Stimulated activated CD4-positive, alpha-beta T cell treated with anti-CD3 and anti-CD28 coated beads, Interleukin-12 subunit alpha, Interleukin-12 subunit beta, amount 100 ng/mL, for 48 hours (primary cell): ENCODE measurements at regions not wholly inside any gene's neighbourhood (a gene's known extent, or its start where the extent isn't known, plus 50 kb on each side); places are given as distances from the start of the nearest gene placed in this dataset.

Source experiments
- DNase-seq, 3 donors: peaks; one replicate each; pipeline ENCODE4 v3.0.0-alpha.2; 2020; ENCODE audit warnings: low read depth in 2 of 3, low spot score in 1 of 3

DNA sequence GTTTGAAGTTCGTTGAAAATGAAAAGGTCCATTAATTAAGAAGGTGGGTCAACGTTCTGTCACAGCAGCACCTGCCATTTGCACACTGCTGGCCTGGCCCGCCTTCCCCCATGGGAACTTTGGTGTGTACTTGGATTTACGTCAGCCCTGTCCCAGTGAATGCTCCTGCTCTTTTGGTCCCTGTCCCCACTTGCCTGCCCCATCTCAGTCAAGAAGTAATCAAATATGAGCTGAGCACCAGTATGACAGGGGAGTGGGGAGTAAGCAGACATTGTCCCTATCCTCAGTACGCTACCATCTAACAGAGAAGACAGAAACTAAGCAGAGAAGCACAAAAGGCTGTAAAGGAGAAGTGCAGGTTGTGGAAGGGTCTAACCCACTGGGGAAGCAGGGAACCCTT, 65.1 kb downstream of the SLC4A3 start:
- DNase-seq = no peak

DNA sequence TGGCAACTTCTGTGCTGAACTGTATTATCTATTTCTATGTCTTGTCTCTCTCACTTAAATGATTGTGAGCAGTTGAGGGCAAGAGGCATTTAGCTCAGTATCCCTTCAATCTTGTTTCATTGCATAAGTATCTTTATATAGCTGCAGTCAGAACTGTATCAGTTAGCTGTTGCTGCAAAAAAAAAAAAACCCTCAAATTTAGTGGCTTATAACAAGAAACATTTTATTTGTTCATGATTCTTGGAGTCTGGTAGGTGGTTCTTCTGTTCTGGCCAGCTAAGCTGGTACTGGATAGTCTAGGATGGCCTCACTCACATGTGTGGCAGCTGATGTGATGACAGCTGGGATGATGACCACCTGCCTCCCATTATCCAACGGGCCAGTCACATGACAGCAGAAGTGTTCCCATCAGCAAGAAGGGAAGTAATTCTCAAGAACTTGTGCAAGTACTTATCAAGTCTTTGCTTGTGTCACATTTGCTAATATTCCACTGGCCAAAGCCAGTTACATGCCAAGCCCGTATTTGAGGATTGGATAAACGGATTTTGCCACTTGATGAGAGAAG, 67.8 kb downstream of the SLC4A3 start:
- DNase-seq = no peak

DNA sequence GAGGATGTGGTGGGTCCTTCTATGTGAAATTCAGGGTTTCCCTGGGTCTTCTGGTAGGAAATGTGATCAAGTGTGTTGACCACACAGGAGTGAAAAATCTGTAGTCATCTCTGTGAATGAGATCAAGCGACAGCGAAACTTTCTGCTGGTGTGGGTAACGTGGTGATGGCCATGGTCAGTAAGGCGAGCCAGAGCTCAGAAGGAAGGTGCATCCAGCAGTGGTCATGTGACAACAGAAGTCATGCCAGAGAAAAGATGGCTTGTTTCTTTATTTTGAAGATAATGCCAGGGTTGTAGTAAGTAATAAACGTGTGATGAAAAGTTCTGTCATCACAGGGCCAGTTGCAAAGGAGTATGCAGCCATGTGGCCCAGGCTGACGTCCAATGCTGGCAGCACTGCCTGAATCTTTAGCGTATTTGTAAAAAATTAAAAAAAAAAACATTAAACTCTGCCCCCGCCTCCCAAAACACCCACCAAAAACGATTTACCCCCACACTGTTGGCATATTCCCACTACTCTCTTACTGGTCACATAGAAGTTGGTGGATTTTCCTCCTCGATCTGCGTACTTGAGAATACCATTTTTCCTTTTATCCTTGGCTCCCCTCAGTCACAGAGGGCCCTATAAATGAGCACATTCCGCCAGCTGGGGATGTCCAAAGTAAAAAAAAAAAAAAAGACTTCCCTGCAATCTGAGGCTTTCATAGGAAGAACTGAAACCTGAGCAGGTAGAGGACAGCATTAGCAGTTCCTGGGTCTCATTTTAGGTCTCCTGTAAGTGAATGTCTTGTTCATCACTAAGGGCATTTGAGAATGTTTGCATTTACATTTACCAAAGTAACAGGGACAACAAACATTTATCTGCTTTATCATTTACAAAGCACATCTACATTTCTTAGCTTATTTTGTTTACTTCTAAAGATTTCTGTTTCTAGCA, 70.6 kb downstream of the SLC4A3 start:
- DNase-seq = no peak

DNA sequence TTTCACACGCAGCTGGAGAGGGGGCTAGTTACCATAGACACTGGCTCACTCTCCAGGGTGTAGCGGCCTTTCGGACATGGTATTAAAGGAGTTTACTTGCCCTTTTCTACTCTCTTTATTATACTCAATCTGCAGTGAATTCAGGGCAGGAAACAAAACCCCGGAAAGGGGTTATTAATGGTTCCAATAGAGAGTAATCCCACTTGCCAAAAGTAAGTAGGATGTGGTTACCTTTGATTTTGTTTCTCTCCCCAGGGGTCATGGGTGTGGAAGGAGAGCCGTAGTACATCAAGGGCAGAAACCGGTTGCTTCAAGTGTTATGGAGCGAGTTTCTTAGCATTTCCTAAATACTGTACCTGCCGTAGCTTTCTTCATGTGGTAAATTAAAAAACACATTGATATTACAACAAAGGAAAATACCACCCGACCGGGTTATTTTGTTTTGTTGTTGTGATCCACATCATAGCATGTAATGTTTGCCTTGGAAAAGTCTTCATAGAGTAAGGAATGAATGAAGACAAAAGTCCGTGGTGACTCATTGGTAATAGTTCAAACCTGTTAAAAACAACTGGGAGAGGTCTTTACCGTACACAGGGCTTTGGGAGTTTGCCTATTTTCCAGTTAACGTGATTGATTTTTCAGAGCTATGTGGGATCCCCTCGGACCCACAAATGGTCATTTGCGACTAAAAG, 71.5 kb downstream of the SLC4A3 start:
- no peak for DNase-seq

DNA sequence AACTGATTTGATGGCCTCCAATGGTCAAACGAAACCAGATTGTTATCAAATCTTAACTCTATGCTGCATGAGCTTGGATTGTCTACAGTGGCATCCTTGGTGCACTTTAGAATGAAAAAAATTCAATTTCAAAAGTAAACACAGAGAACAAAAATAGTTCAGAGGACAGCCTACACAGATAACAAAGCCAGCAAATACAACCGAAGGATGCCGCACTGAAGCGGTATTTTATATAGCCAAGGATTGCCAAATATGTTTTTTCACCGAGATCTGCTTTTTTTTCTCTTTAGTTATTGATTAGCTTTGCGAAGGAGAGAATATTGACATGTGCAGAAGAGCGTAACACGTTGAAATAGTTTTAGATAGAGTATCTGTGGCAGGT, 72.0 kb downstream of the SLC4A3 start:
- no peak for DNase-seq

DNA sequence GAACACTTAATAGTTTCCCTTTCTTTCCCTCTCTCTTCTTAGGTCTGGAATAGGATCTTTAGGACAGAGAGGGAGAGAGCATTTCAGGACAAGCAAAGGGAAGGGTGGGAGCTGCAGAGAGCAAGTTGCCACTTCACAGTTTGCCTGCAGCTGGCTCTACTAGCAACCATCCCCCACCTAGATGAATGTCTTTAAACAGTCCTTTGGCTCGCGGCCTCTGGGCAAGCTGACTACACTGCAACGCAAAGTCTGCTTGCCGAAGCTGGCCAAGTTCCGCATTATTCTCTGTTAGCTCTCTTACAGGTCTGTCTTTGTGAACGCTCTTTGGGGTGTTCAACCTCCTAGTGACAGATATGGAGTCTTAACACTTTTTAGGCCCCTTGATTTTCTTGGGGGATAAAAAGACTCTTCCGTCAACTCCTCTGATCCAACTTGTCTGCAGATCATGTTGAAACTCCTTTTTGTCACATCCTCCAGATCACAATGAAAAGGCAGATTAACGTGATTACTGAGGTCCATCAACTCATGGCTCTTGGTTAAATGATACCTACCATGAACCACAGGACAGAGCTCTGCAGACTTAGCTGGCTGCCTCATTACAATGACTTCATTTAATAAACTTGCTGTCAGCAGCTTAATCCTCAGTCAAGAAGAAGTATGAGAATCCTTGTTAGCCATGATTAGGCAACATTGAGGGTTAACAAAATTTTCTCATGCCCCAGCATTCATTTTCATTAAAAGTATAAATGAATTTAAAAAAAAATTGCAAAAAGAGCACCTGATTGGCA, 74.6 kb downstream of the SLC4A3 start:
- no peak for DNase-seq

DNA sequence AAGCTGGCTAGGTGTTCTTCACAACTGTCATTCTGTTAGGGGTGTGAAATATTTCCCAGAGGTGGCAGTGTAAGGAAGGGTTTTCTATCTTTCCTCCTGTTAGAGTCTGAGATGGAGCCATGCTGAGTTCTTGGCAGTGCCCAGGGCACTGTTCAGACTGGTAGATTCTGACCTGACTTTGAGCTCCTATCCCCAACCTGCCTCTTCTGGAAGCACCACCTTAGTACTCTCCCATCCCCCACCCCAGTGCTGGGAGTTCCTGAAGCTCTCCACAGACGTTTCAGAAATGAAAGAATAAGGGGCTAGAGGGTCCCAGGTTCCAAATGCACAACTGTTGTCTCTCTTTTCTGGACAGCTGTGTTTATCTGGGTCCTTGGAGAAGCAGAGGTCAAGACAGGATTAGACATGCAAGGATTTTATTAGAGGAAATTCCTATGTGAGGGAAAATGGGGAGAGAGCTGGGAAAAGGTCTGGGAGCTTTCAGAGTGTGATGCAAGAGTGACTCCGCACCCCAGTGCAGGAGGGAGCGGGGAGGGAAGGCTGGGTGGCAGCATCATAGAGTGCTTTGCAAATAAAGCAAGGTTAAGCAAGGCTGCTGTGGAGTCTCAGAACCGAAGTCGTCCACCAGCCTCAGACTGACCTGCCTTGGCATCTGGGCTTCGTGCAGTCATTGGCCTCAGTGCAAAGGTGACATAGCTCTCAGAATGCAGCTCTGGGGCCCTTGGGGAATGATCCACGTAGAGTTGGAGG, 75.5 kb downstream of the SLC4A3 start:
- DNase-seq = no peak

DNA sequence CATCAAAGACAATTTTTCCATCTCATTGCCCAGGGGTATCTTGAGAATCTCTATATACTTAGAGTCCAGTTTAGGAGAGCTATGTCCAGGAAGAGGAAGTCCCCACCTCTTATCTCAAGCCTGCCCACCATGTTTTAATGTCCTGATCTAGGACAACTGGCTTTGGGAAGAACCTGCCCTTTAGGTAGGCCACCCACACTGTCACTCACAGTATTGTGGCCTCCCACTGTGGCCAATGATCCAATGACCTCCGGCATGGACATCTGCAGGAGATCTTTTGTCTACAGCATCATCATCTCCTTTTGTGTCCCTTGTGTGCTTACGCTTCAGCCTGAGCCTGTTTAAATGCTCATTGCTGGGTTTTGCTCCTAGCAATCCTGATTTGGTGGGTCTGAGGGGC, 77.4 kb downstream of the SLC4A3 start:
- DNase-seq = no peak

DNA sequence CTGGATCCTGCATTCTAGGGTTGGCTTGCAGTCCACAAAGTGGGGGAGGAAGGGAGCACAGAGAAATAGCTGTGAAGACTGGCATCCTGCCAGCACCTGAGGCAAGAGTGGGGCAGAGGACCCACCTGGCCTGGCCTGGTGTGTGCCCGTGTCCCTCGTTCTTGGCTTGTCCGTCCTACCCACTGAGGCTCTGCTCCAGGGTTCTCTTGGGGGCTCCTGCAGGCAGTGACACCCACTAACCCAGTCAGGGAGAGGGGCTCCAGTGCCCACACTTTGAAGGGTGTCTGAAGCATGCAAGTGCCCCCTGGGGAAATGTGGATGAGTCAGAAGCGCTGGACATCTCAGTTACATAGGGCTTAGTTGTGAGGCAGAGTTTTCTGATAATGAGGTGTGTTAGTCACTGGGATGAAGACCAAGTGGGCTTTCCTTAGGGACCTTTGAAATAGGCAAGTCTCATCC, 79.4 kb downstream of the SLC4A3 start:
- DNase-seq = no peak

DNA sequence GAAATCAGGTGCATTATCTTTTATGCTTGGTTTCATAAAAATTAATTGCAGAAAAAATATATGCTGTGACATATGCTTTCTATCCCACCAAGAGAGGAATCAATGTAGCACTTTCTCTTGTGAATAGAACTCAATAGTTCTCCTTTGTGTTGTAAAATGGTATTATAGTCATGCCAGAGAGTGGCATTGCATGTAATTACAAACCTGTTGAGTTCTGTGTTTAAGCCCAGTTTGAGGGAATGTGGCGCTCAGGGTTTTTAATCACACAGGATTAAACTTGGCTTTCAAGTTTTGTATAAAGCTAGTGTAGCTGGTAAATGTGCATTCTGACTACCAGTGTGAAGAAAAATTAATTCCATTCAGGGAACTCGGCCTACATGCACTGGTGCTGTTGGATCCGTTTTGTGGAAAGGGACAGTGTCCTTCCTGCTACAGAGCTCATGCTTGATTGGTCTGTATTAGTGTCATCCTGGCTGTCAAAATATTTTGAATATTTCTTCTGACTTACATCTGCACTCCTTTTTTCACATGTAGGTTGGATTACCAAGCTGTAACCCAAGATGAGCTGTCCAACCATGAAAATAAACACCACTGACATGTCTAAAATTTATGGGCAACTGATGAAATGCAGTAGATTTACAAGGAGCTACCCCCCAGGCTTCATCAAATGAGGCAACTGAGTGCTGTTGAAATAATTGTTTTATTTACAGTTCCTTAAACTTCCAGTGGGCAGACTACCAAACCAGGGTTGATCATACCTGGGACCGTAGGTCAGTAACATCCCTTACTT, 80.3 kb downstream of the SLC4A3 start:
- no peak for DNase-seq

DNA sequence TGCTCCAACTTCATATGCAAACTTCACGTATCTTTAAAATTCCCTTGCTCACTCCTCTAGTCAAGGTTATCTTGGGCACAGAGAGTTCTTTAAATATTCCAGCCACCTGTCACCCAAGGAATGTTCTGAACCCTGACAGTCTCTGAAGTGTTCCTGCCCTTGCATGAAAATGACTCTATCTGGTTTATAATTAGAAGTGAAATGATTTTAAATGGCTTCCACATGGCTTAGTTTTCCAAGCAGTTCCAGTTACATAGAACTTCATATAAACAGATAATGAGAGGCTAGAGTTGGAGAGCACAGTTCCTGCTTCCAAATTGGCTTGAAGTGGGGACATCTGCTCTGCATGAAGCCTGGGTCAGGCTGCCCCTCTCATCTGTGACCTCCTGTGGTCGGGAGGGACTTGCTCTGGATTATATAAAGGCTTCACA, 81.9 kb downstream of the SLC4A3 start:
- no peak for DNase-seq

DNA sequence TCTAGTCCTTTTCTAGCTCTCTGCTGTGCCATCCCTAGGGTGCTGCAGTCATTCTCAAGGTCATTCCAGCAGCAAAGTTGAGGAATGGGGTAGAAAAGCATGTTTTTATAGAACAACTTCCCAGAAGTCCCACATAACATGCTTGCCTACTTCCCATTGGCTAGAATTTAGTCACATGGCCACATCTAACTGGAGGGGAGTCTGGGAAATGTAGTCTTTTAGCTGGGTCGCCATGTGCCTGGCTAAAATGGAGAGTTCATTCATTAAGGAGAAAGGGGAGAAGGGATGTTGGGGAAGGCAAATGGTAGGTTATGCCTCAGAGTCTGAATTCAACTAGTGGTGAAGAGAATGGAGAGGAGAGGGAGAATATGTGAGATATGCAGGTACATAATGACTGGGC, 85.7 kb downstream of the SLC4A3 start:
- DNase-seq = no peak

DNA sequence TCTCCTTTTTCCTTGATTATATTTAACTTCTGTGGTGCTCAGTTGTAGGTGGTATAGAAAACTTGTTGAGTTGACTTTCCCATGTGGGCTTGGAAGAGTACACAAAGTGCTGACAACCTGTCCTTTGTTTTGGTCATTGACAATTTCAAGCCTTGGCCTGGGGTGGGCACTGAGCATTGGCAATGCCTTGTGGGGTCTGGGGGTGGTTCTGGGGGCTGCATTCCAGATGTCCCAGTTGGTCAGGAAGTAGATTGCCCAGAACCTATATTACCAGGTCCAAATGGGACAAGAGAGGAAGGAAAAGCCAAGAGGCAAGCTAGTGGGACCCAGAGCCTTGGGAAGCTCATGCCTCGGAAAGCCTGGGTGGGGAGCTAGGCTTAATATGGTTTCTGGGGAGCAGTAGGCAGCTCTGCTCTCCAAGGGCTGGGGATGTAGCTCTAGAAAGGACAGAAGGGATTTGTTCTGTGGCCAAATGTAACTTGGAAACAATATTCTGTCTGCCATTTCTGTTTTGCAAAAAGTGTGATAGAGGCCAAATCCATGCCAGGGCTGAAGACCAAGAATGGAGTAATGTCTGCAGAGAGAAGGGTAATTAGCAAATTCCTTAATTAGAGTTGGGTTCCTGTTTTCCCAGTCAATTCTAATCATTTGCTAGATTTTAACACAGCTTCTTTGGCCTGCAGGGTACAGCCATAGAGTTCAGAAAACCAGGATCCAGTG, 87.4 kb downstream of the SLC4A3 start:
- DNase-seq = no peak

DNA sequence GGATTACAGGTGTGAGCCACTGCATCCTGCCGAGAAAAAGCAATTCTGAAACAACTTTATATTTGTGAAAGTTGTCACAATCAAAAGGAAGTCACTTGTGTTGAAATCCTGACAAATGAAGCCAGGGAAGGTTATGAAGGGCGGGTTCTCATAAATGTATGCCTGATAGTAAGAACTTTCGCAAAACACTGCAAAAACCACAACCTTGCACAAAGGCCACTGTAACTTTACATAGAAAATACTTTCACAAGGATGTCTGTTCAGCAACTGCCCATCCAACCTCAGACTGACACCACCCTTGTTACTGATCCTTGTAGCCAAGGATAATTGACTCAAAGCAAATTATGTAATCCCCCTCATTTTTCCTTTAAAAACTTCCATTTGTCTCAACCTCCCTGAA, 90.6 kb downstream of the SLC4A3 start:
- no peak for DNase-seq

DNA sequence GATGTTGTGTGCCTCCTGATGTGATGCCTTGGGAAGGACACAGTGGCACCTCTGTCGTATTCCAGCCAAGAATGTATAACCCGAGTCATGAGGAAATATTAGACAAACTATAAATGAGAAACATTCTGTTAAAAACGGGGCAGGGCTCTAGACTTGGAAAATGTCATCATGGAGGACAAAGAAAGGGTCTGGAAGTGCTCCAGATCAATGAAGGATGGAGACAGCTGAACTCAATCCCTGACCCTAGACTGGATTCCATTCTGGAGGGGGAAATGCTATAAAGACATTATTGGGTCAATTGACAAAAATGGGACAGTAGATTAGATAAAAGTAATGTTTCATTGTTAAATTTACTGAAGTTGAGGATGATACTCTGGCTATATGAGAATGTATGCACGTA, 92.1 kb downstream of the SLC4A3 start:
- DNase-seq = no peak

DNA sequence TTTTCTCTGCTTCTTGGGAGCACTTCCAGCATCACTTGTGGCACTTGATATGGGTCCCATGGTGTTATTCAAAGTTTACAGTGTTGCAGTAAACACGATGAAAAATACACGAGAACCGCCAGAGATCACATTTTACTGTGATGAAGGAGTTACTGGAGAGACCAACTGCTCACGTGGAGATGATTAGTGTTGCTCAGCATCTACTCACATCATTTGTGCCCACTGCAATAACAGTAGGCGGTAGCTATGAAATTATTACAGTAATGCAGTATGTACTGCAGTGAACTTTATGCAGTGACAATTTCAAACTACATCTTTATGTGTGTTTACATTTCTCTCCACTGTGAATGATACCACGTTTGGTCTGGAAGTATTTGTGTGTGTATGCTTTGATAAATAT, 93.5 kb downstream of the SLC4A3 start:
- no peak for DNase-seq

DNA sequence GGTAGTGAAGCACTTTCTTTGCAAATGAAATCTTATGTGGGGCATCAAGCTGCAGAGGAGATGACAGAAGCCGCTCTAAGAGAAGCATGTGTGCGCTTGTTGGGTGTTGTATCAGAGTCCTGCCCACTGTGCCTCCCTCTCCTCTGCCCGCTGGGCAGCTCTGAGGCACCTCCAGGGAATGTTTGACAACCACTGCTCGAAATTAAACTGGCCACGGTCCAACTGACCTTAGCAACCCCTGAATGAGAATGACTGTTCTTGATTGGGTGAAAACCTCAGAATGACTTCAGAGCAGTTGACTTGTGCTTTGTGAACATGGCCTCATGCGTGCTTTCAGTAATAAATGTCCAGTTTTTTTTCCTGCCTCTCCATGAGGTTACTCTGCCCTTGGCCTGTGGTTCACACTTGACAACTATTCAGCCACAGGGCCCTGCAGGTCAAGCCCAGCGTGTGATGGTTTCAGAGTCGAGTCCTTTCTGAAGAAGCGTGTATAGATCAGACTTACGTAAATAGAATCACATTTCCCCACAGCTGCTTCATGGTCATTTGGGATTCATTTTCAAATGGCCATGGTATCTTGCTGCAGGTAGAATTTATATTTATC, 94.9 kb downstream of the SLC4A3 start:
- no peak for DNase-seq

DNA sequence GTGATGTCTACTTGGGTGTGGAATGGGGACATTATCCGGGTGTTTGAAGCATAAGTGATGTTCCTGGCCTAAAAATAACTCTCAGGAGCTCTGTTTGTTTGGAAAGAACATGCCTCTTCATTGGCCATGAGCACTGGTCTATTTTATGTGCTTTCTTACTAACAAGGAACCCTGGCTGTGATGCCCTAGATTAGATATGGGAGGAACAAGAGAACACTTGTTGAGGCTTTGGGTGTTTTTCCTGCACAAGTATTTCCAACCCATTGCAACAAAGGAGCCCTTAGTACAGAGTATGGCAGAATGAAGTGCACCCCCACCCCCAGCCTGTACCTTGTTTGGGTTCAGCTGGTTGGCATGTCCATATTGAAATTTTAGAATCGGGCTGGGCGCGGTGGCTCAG, 95.9 kb downstream of the SLC4A3 start:
- DNase-seq = no peak

DNA sequence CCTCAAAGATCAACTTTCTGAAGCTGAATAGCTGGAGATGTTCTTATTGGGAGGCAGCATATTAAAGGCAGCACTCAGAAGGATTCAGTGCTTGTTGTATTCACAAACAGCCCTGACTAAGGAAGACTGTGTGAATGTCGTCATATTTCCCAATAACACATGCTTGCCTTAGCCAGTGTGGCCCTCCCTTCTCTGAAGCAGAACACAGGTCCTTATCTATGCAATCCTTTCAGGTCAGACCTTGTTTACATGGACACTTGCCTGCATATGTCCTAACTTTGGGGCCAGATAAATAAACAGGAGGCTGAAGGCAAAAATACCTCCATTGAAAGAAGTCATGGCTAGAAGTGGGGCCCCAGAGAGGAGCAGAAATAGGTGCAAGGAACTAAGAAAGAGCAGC, 97.2 kb downstream of the SLC4A3 start:
- no peak for DNase-seq
